ENCODE measurements at regions not wholly inside any gene's neighbourhood (a gene's known extent, or its start where the extent isn't known, plus 50 kb on each side); places are given as distances from the start of the nearest gene placed in this dataset.
A peak's percentile ranks its signal among the peaks of the same experiment; 100 is the strongest.

DNA sequence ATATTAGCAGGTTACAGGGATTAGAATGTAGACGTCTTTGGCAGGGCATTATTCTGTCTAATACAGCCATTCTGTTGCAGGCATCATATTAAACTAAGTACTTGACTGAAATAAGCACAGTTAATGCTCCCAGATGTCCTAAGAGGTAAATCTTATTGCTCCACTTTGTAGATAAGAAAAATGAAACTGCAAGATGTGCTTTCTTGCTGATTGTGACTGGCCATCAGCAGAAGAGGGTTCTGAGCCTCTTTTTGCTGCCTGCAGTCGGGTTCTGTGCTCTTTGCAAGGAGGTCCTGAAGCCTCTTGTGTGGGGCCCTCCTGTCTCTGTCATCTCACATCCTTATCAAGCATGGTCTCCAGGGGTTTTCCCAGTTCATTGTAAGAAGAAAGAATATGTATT, 167.1 kb downstream of the KCNJ2 start:
- Histone ChIP-seq H3K4me1 (replicated peaks in 1 of 4; ENCODE audit: control insufficient read depth in 3 of 4, insufficient read depth in 4 of 4, low read length in 3 of 4) (no peaks in the 10 kb centered on the region), H4K20me1 (replicated peaks in 1 of 2; ENCODE audit: control insufficient read depth in 1 of 2, insufficient read depth in 2 of 2, low read length in 2 of 2) (no peaks in the 10 kb centered on the region), H4K8ac (ENCODE audit: extremely low read depth, insufficient read depth, low read length) (no peak overlapping the region), H3K4me2 (ENCODE audit: insufficient read depth in 1 of 2, low read depth in 2 of 2, low read length in 2 of 2) (no peak overlapping the region), H2AFZ (ENCODE audit: low read length) (0 out of 2 replicates have a peak overlapping the region, but pooled peaks have one; percentile 17), H3K4me3 (ENCODE audit: extremely low read depth in 1 of 4, insufficient read depth in 2 of 4, low read depth in 3 of 4, low read length in 4 of 4) (no peak overlapping the region), H4K91ac (replicated peaks; ENCODE audit: insufficient read length, low read length) (no peak overlapping the region), H3K4ac (replicated peaks; ENCODE audit: insufficient read length, low read depth, low read length) (no peak overlapping the region), H3K23ac (ENCODE audit: insufficient read length) (no peak overlapping the region), H3K27ac (ENCODE audit: low read depth, low read length) (no peak overlapping the region), H3K79me1 (ENCODE audit: low read depth, low read length) (no peaks in the 10 kb centered on the region), H3K18ac (ENCODE audit: extremely low read depth, low read length) (no peak overlapping the region), H3K9ac (replicated peaks in 1 of 4; ENCODE audit: extremely low read depth in 1 of 4, low read depth in 3 of 4, low read length in 3 of 4) (no peak overlapping the region), H3K56ac (replicated peaks; ENCODE audit: insufficient read length, low read depth, low read length) (no peak overlapping the region), H2BK15ac (ENCODE audit: low read length) (no peak overlapping the region), H3K27me3 (replicated peaks in 1 of 4; ENCODE audit: control insufficient read depth in 3 of 4, extremely low read depth in 1 of 4, insufficient read depth in 3 of 4, low read length in 3 of 4) (no peaks in the 10 kb centered on the region), H4K5ac (ENCODE audit: insufficient read length, low read depth, low read length) (no peak overlapping the region), H3K79me2 (ENCODE audit: control insufficient read depth in 1 of 2, insufficient read depth in 2 of 2, low read length in 2 of 2) (no peaks in the 10 kb centered on the region), H2BK12ac (ENCODE audit: low read depth, low read length) (no peak overlapping the region), H3K36me3 (ENCODE audit: control insufficient read depth in 2 of 4, insufficient read depth in 4 of 4, low read length in 3 of 4) (no peaks in the 10 kb centered on the region), H2BK120ac (replicated peaks; ENCODE audit: low read depth, low read length) (no peak overlapping the region), H2BK20ac (ENCODE audit: low read length) (no peak overlapping the region), H2AK5ac (ENCODE audit: low read depth, low read length) (no peak overlapping the region), H3K14ac (ENCODE audit: insufficient read length) (no peak overlapping the region), H3K23me2 (ENCODE audit: low read depth, low read length) (no peaks in the 10 kb centered on the region), H3K9me3 (ENCODE audit: insufficient read depth in 2 of 2, low read depth in 1 of 2, low read length in 1 of 2) (no peaks in the 10 kb centered on the region), H2BK5ac (ENCODE audit: low read depth, low read length) (no peak overlapping the region)
- DNase-seq (ENCODE audit: low read depth in 1 of 2, low spot score in 2 of 2), result no peak
- WGBS, 2 experiments (ENCODE audit: extremely low coverage in 1 of 2, insufficient coverage in 1 of 2, insufficient read length in 1 of 2, insufficient replicate concordance in 2 of 2, low coverage in 1 of 2, low lambda C conversion rate in 2 of 2, missing lambda C conversion rate in 1 of 2), result 79% methylated on average over 2 of the region's 2 CpGs; no CpG with 5 or more reads in 1 of the 2 experiments
- FAIRE-seq, result no peak
- POLR2A ChIA-PET (ENCODE audit: partially characterized antibody), result no interaction called here
- CTCF ChIA-PET (ENCODE audit: partially characterized antibody), result no interaction called here
- TF ChIP-seq CTBP2 (IDR thresholded peaks at IDR 0.05; ENCODE audit: borderline replicate concordance, insufficient read depth, insufficient read length, low read length), result no peak
- TF ChIP-seq KDM4A (IDR thresholded peaks at IDR 0.05; ENCODE audit: low read depth, low read length, severe bottlenecking), result no peak
- TF ChIP-seq YY1 (IDR thresholded peaks at IDR 0.05; ENCODE audit: low read depth, low read length), result no peak
- TF ChIP-seq SIN3A (conservative IDR thresholded peaks at IDR 0.05 in 1 of 2, IDR thresholded peaks at IDR 0.05 in 1 of 2; ENCODE audit: low read depth in 1 of 2, low read length in 2 of 2), result no peak
- TF ChIP-seq BACH1 (IDR thresholded peaks at IDR 0.05; ENCODE audit: low read length), result no peak
- no peak for TF ChIP-seq EGR1 (IDR thresholded peaks at IDR 0.05; ENCODE audit: borderline replicate concordance, low read depth, low read length)
- no peak for TF ChIP-seq HDAC2 (IDR thresholded peaks at IDR 0.05; ENCODE audit: borderline replicate concordance in 1 of 2, low read depth in 2 of 2, low read length in 2 of 2)
